ENCODE measurements at regions not wholly inside any gene's neighbourhood (a gene's known extent, or its start where the extent isn't known, plus 50 kb on each side); places are given as distances from the start of the nearest gene placed in this dataset.

DNA sequence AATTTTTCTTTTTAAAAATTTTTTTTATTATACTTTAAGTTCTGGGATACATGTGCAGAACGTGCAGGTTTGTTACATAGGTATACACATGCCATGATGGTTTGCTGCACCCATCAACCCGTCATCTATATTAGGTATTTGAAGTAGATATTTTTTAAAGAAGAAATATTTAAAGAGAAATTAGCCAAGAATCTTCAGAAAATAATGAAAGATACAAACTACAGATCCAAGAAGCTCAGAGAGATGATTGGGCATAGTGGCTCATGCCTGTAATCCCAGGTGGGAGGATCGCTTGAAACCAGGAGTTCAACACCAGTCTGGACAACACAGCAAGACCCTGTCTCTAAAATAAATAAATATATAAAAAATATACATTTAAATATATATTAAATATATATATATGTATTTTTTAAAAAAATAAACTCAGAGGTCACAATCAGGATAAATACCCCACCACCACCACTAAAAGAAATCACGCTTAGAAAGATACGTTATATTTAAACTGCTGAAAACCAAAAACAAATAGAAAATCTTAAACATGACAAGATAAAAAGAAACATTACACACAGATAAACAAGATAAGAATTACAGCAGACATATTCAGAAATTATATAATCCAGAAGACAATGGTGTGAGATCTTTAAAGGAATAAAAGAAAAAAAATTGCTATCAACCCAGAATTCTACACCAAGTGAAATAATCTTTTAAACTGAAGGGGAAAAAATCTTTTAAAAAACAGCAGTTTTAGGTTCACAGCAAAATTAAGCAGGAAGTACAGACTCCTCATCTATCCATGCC lies 57.5 kb downstream of the CSF2 start:
- FAIRE-seq (no peak), DNase-seq (ENCODE audit: insufficient read length, low spot score) (no peak)
- no peak for TF ChIP-seq POLR2AphosphoS5 (IDR thresholded peaks at IDR 0.05; ENCODE audit: low read depth, low read length)
- no peak for TF ChIP-seq POU2F2 (IDR thresholded peaks at IDR 0.05; ENCODE audit: low read depth, low read length)
- TF ChIP-seq SPI1 (IDR thresholded peaks at IDR 0.05; ENCODE audit: low read depth, low read length): no peak

DNA sequence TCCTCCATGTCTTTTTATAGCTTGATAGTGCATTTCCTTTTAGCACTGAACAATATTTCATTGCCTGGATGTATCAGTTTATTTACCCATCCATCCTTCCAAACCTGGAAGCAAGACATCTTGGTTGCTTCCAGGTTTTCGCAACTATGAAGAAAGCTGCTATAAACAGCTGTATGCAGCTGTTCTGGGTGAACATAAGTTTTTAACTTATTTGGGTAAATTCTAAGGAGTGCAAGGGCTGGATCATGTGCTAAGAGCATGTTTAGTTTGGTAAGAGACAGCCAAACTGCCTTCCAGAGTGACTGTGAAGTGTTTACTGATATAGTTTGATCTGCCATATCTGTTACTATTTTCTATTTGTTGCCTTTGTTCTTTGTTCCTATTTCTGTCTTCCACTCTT lies 58.5 kb downstream of the CSF2 start:
- FAIRE-seq: no peak
- no peak for DNase-seq (ENCODE audit: insufficient read length, low spot score)
- TF ChIP-seq SPI1 (IDR thresholded peaks at IDR 0.05; ENCODE audit: low read depth, low read length) (no peak), TAF1 (IDR thresholded peaks at IDR 0.05; ENCODE audit: low read depth, low read length) (no peak), POLR2A (IDR thresholded peaks at IDR 0.05; ENCODE audit: low read depth, low read length) (no peak), PAX5 (IDR thresholded peaks at IDR 0.05; ENCODE audit: insufficient read depth, low read length, severe bottlenecking) (no peak), POLR2AphosphoS5 (IDR thresholded peaks at IDR 0.05; ENCODE audit: low read depth, low read length) (no peak), POU2F2 (IDR thresholded peaks at IDR 0.05; ENCODE audit: low read depth, low read length) (no peak)

DNA sequence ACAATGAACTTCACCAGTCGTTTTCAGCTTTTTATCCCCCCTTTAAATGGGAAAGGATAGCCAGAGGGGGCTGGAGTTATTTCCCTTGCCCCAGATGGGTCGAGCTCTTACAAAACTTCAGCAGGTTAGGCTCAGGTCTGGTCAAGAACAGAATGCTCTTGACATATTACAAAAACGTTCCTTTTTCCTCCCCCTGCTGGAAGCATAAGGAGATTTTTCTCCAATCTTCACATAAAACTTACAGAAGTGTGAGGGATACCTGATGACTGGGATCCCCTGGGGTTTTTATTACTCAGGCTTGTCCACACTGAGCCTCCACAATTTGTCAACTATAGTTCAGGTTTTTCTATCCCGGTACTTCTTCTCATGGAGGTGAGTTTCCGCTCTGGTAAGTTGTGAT lies 60.8 kb downstream of the CSF2 start:
- FAIRE-seq: no peak
- DNase-seq (ENCODE audit: insufficient read length, low spot score): no peak

DNA sequence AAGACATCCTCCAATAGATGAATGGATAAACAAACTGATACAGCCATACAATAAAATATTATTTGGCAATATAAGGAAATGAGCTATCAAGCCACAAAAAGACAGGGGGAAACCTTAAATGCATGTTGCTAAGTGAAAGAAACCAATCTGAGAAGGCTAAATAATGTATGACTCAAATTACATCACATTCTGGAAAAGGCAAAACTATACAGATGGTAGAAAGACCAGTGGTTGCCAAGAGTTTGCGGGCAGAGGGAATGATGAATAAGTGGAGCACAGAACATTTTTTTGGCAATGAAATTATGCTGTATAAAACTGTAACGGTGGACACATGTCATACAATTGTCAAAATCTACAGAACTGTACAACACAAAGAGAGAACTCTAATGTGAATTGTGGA lies 63.3 kb downstream of the CSF2 start:
- DNase-seq (ENCODE audit: insufficient read length, low spot score): no peak
- TF ChIP-seq TAF1 (IDR thresholded peaks at IDR 0.05; ENCODE audit: low read depth, low read length) (no peak), POLR2A (IDR thresholded peaks at IDR 0.05; ENCODE audit: low read depth, low read length) (no peak), POLR2AphosphoS5 (IDR thresholded peaks at IDR 0.05; ENCODE audit: low read depth, low read length) (no peak), POU2F2 (IDR thresholded peaks at IDR 0.05; ENCODE audit: low read depth, low read length) (no peak), SPI1 (IDR thresholded peaks at IDR 0.05; ENCODE audit: low read depth, low read length) (no peak), PAX5 (IDR thresholded peaks at IDR 0.05; ENCODE audit: insufficient read depth, low read length, severe bottlenecking) (no peak)
- FAIRE-seq: no peak

More for the DNA sequence above, 60.8 kb downstream of the CSF2 start:
- no peak for TF ChIP-seq POLR2AphosphoS5 (IDR thresholded peaks at IDR 0.05; ENCODE audit: low read depth, low read length)
- TF ChIP-seq POLR2A (IDR thresholded peaks at IDR 0.05; ENCODE audit: low read depth, low read length): no peak
- TF ChIP-seq PAX5 (IDR thresholded peaks at IDR 0.05; ENCODE audit: insufficient read depth, low read length, severe bottlenecking): no peak
- no peak for TF ChIP-seq SPI1 (IDR thresholded peaks at IDR 0.05; ENCODE audit: low read depth, low read length)
- no peak for TF ChIP-seq POU2F2 (IDR thresholded peaks at IDR 0.05; ENCODE audit: low read depth, low read length)
- TF ChIP-seq TAF1 (IDR thresholded peaks at IDR 0.05; ENCODE audit: low read depth, low read length): no peak

DNA sequence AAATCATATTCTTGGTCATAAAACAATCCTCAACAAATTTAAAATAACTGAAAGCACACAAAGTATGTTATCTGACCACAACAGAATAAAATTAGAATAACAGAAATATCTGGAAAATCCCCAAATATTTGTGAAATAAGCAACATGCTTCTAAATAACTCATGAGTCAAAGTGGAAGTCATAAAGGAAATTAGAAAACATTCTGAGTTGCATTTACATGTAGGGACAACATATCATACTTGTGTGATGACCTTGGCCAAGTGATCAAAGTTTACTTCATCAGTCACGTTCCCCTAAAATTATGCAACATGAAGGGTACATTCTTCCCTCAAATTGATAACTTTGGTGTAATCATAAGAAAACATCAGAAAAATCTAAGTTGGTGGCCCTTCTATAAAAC lies 64.7 kb downstream of the CSF2 start:
- TF ChIP-seq POLR2AphosphoS5 (IDR thresholded peaks at IDR 0.05; ENCODE audit: low read depth, low read length): no peak
- TF ChIP-seq POLR2A (IDR thresholded peaks at IDR 0.05; ENCODE audit: low read depth, low read length): no peak
- no peak for TF ChIP-seq PAX5 (IDR thresholded peaks at IDR 0.05; ENCODE audit: insufficient read depth, low read length, severe bottlenecking)
- no peak for TF ChIP-seq POU2F2 (IDR thresholded peaks at IDR 0.05; ENCODE audit: low read depth, low read length)
- TF ChIP-seq SPI1 (IDR thresholded peaks at IDR 0.05; ENCODE audit: low read depth, low read length): no peak
- TF ChIP-seq TAF1 (IDR thresholded peaks at IDR 0.05; ENCODE audit: low read depth, low read length): no peak
- FAIRE-seq (peak; percentile 13), DNase-seq (ENCODE audit: insufficient read length, low spot score) (no peak)
